NCI-H2196 treated with DMSO at 0.1 percent for 48 hours (cell line): ENCODE measurements at regions not wholly inside any gene's neighbourhood (a gene's known extent, or its start where the extent isn't known, plus 50 kb on each side); places are given as distances from the start of the nearest gene placed in this dataset.
"Not testable (repeated sequence)": the region's sequence is repeated elsewhere in the genome, so short reads cannot be mapped to it uniquely, and the experiment has no call there.

Experiments
- DNase-seq: peaks from one replicate; lab custom pipeline; 2025; ENCODE audit not compliant: unreplicated experiment; lab: John Stamatoyannopoulos, UW

- DNase-seq, result no peak
Measured at GRCh38 chr5:109630093-109630492, 59.6 kb upstream of the MAN2A1 start.

- DNase-seq, result no peak
Measured at GRCh38 chr5:109628591-109628990, 61.1 kb upstream of the MAN2A1 start.

- not testable (repeated sequence) for DNase-seq
Measured at GRCh38 chr5:109621266-109621665, 68.5 kb upstream of the MAN2A1 start.

- no peak for DNase-seq
Measured at GRCh38 chr5:109620651-109621050, 69.1 kb upstream of the MAN2A1 start.

GRCh38 chr5:109619606-109620005 is 70.1 kb upstream of the MAN2A1 start:
- no peak for DNase-seq

- no peak for DNase-seq
Measured at GRCh38 chr5:109619021-109619460, 70.7 kb upstream of the MAN2A1 start.

- DNase-seq, result no peak
Measured at GRCh38 chr5:109614981-109615380, 74.7 kb upstream of the MAN2A1 start.

GRCh38 chr5:109614301-109614700 is 75.4 kb upstream of the MAN2A1 start:
- DNase-seq, result no peak

GRCh38 chr5:109612278-109612905 is 77.3 kb upstream of the MAN2A1 start:
- DNase-seq, result no peak

GRCh38 chr5:109611505-109611904 is 78.2 kb upstream of the MAN2A1 start:
- DNase-seq, result no peak

GRCh38 chr5:109611061-109611460 is 78.7 kb upstream of the MAN2A1 start:
- DNase-seq, result no peak

GRCh38 chr5:109610581-109610980 is 79.1 kb upstream of the MAN2A1 start:
- no peak for DNase-seq

GRCh38 chr5:109605207-109605730 is 84.5 kb upstream of the MAN2A1 start:
- no peak for DNase-seq

GRCh38 chr5:109604758-109605157 is 85.0 kb upstream of the MAN2A1 start:
- no peak for DNase-seq

GRCh38 chr5:109601736-109602135 is 88.0 kb upstream of the MAN2A1 start:
- no peak for DNase-seq

GRCh38 chr5:109597893-109598292 is 91.8 kb upstream of the MAN2A1 start:
- no peak for DNase-seq

GRCh38 chr5:109594217-109594616 is 95.5 kb upstream of the MAN2A1 start:
- DNase-seq, result no peak

GRCh38 chr5:109590799-109591198 is 98.9 kb upstream of the MAN2A1 start:
- no peak for DNase-seq

GRCh38 chr5:109589986-109590385 is 99.7 kb upstream of the MAN2A1 start:
- DNase-seq, result no peak

- DNase-seq, result no peak
Measured at GRCh38 chr5:109589239-109589638, 100.5 kb upstream of the MAN2A1 start.

- no peak for DNase-seq
Measured at GRCh38 chr5:109588281-109589035, 101.3 kb upstream of the MAN2A1 start.

- DNase-seq, result no peak
Measured at GRCh38 chr5:109584986-109585599, 104.6 kb upstream of the MAN2A1 start.
